CMK (cell line): ENCODE measurements at regions not wholly inside any gene's neighbourhood (a gene's known extent, or its start where the extent isn't known, plus 50 kb on each side); places are given as distances from the start of the nearest gene placed in this dataset.

Source experiments
- DNase-seq: peaks from one replicate; pipeline ENCODE4 v3.0.0-alpha.2; 2010; ENCODE audit warnings: low read depth

DNA sequence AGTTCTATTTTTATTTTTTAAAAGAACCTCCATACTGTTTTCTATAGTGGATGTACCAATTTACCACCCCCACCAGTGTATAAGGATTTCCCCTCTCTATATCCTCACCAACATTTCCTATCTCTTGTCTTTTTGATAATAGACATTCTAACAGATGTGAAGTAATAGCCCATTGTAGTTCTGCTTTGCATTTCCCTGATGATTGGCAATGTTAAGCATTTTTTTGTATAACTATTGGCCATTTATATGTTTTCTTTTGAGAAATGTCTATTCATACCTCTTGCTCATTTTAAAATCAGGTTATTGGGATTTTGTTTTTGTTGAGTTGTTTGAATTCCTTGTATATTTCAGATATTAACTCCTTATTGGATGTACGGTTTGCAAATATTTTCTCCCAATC is 251.1 kb upstream of the HTR2C start:
- DNase-seq, result no peak

DNA sequence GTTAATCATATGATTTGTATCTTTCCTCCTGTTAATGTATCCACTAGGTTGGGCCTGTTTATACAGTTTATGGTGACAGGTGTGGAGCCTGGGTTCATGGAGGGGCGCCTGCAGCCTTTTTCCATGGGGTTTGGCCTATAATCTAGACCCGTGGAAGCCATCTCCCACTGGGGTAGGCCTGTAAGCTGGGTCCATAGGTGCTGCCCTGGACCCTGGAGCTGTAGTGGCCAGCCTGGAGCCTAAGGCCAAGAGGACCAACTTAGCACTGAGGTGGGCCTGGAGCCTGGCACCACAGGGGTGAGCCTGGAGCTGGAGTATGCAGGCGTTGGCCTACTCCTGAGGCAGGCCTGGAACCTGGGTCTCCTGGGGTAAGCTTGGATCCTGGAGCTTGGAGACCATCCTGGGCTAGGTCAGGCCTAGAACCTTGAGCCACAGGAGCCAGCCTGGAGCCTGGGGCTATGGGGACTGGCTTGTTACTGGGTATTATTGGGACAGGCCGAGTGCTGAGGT is 249.4 kb upstream of the HTR2C start:
- DNase-seq, result no peak

DNA sequence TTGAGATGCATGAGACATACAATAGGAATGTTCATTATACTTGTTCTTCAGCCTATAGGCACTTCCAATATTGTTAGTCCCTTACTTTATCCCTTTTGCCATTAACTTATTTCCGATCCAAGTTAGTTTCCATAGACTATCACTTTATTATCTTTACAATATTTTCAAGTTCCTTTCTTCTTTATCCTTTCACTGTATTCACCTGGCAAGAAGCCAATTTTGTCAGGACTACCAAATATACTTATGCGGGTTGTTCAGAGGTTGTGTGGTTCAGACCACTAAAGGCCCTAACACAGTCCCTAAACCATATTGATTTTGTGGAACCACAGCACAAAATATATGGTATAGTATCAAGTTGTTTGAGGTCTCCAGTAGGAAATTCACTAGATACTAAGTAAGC is 245.0 kb upstream of the HTR2C start:
- DNase-seq, result no peak

DNA sequence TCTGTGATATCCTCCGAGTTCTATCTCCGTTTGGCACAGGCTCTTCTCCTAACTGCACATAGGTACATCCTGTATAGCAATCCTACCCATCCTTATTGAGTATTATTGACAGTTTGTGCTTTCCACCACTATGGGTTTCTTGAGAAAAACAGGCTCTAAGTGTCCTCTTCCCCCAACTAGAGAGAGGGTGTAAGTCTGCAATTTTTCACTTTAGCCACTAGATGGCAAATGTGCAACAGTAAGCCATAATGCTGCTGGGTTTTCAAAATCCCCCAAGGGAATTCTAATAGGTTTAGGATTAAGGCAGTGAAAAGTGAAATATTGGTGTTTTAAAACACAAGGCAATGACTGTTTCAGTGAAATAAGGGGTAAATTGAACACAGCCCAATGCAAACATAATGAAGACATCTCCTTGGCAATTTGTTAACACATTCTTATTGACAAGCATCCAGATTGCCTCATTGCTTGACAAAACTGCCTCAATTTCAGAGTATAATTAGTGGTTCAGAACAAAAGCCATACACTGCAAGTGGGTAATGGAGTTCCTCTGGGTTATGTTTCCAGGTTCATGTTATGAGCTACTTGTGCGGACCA is 239.0 kb upstream of the HTR2C start:
- peak; percentile 11 for DNase-seq

DNA sequence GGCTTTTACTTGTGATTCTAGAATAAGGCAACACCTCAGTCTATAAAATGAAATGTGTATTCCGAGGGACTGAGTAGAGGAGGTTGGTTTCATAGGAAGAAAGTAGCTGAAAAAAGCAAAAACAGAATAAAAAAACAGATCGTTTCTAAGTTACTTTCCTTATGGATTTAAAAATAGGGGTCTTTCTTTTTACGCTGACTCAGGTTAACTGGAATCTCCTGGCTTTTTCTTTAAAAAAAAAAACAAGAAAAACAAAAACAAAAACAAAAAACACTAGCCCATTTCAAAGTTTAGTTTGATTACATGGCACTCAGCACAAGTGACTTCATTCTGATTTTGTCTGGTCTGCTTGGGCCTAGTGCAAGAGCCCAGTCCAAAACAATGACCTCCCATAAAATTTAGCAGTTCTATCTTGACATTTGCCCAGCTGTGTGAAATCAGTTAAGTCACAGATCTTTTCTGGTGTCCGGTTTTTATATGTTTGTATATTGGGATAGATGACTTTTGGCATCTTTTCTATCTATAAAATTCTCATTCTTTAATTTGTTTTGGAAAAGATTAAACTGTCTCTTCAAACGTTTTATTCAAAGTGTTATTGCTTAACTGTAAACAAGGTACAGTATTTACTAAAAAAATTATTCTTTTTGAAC is 222.7 kb upstream of the HTR2C start:
- no peak for DNase-seq

DNA sequence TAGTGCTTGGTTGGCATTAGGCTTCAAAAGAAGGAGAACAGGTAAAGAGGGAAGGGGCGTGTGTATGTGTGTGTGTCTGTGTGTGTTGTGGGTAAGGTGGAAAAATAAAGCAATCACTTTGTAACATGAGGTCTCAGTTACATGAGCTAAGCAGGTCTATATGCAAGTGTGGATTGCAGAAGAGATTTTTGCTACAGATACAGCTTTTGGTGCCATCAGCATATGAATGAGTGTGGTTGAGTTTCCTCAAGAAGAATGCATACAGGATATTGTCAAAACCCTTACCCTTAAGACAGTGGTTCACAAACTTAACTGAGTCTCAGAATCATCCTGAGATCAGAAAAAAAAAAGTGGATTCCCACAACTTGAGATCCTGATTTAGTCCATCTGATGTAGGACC is 220.5 kb upstream of the HTR2C start:
- no peak for DNase-seq

DNA sequence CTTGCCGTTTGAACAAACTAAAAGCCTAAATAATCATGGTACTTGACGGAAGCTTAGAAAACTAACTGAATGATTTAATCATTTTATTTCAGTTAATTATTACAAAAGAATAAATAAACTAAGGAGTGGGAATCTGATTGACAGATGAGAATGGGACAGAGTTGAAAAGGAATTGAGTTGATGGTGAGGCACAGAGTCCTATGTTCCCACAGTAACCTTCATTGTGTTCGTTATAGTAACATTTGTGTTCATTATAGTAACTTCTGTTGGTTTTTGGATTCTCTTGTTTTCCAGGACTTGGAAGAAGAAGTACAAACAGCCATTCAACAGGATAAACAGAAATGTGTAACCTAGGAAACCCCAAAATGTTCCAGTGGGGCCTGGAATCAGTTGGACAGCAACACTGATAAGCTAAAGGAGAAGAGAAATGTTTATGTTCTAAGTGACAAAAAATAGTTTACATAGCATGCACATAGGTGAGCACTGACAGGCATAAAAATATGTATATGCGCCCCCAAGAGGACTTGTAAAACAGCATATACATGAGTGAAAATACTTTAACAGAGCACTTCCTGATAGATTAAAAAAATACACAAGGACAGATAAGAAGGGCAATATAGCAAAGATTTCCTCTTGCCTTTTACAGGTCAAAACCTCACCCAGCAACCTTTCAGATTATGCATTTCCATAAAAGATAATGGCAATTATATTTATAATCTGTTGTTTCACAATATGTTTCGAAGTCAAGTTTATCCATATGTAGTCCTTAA is 218.6 kb upstream of the HTR2C start:
- DNase-seq, result no peak

DNA sequence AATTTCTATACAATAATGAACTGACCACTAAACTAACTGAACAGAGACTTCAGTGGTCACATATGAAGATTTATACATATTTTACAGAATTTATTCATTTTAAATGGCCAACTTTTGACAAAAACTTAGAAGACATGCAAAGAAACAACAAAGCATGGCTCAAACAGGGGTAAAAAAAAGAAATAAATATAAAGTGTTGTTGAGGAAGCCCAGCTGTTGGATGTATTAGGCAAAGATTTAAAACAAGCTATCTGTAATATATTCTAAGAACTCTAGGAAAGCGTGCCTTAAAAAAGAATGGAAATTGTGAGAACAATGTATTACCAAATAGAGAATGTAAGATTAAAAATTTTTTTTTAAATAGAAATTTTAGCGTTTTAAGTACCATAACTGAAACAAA is 210.9 kb upstream of the HTR2C start:
- DNase-seq, result no peak

DNA sequence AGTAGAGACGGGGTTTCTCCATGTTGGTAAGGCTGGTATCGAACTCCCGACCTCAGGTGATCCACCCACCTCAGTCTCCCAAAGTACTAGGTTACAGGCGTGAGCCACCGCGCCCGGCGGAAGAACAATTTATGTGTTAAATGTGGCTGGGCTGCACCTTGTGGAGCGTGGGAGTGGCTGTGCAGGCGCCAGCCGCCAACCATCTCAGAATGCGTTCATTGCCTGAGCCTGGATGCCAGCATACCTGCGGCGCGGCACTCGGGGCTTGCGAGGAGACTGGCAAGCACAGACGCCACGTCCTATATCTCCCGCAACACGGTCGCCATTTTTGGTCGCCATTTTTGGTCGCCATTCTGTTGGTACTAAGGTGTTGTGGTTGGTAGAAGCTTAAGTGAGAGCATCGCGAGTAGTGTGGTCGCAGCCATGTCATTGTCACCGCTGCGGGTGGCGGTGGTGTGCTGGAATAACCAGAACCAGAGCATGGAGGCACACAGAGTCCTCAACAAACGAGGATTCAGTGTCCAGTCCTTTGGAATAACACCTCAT is 193.6 kb upstream of the HTR2C start:
- DNase-seq, result no peak
